H1 (cell line): ENCODE measurements at regions not wholly inside any gene's neighbourhood (a gene's known extent, or its start where the extent isn't known, plus 50 kb on each side); places are given as distances from the start of the nearest gene placed in this dataset.

Experiments used
- CTCF ChIA-PET: fragments of 300-600 bp; sonication (Branson Sonifier 250); formaldehyde crosslinking; loops from one replicate; lab custom pipeline; 2021; ENCODE audit not compliant: partially characterized antibody; lab: Charles Lee
- POLR2A ChIA-PET: fragments of 300-600 bp; sonication (Branson Sonifier 250); formaldehyde crosslinking; loops from one replicate; lab custom pipeline; 2021; ENCODE audit warnings: inconsistent platforms; ENCODE audit not compliant: partially characterized antibody; lab: Charles Lee
- DNase-seq, 2 experiments: peaks; one replicate each; pipeline versions ENCODE4 v3.0.0 to v3.0.0-alpha.2; 2010 to 2022; ENCODE audit warnings: low spot score in 2 of 2, low read depth in 1 of 2, mixed read lengths in 1 of 2
- FAIRE-seq: peaks from 2 replicates; lab custom pipeline; 2011; peaks lifted over from hg19 to GRCh38; lab: Jason Lieb, UNC
- H2AFZ ChIP-seq: 2 replicates; pipeline ENCODE4 v1.8.1; 2012; ENCODE audit warnings: low read length, inconsistent platforms
- H2AK5ac ChIP-seq: 2 replicates; pipeline ENCODE4 v1.6.1; 2013; ENCODE audit warnings: low read depth, low read length
- H2BK120ac ChIP-seq: replicated peaks from 2 replicates; pipeline ENCODE3; 2013; ENCODE audit warnings: low read depth, low read length, inconsistent platforms
- H2BK12ac ChIP-seq: 2 replicates; pipeline ENCODE4 v1.6.1; 2013; ENCODE audit warnings: low read depth, low read length
- H2BK15ac ChIP-seq: 2 replicates; pipeline ENCODE4 v1.6.1; 2013; ENCODE audit warnings: low read length
- H2BK20ac ChIP-seq: 2 replicates; pipeline ENCODE4 v1.6.1; 2013; ENCODE audit warnings: low read length
- H2BK5ac ChIP-seq: 2 replicates; pipeline ENCODE4 v1.6.1; 2013; ENCODE audit warnings: low read depth, low read length
- H3K14ac ChIP-seq: 2 replicates; pipeline ENCODE4 v1.6.1; 2013; ENCODE audit warnings: inconsistent platforms; ENCODE audit not compliant: insufficient read length
- H3K18ac ChIP-seq: 2 replicates; pipeline ENCODE4 v1.6.1; 2013; ENCODE audit warnings: low read length; ENCODE audit errors: extremely low read depth
- H3K23ac ChIP-seq: 2 replicates; pipeline ENCODE4 v1.6.1; 2013; ENCODE audit warnings: inconsistent platforms; ENCODE audit not compliant: insufficient read length
- H3K23me2 ChIP-seq: 2 replicates; pipeline ENCODE4 v1.6.1; 2013; ENCODE audit warnings: low read depth, low read length
- H3K27ac ChIP-seq: 2 replicates; pipeline ENCODE4 v1.6.1; 2011; ENCODE audit warnings: low read depth, low read length, inconsistent platforms
- H3K27me3 ChIP-seq, 4 experiments: replicated peaks in 1 of 4; 1 replicate in 1 of 4; 2 replicates in 3 of 4; pipeline versions ENCODE4 v1.6.1 to v1.8.1; 2011 to 2013; ENCODE audit warnings: low read length in 3 of 4, mild to moderate bottlenecking in 3 of 4, inconsistent platforms in 2 of 4, mixed read lengths in 2 of 4, moderate library complexity in 1 of 4; ENCODE audit not compliant: control insufficient read depth in 3 of 4, insufficient read depth in 3 of 4; ENCODE audit errors: extremely low read depth in 1 of 4
- H3K36me3 ChIP-seq, 4 experiments: 2 replicates each; pipeline versions ENCODE4 v1.6.1 to v1.8.1; 2011 to 2013; ENCODE audit warnings: mild to moderate bottlenecking in 4 of 4, low read length in 3 of 4, moderate library complexity in 2 of 4, control low read depth in 1 of 4, inconsistent platforms in 1 of 4; ENCODE audit not compliant: insufficient read depth in 4 of 4, control insufficient read depth in 2 of 4
- H3K4ac ChIP-seq: replicated peaks from 2 replicates; pipeline ENCODE3; 2013; ENCODE audit warnings: low read length, low read depth, mixed read lengths, inconsistent platforms; ENCODE audit not compliant: insufficient read length
- H3K4me1 ChIP-seq, 4 experiments: replicated peaks in 1 of 4; 1 replicate in 1 of 4; 2 replicates in 3 of 4; pipeline versions ENCODE4 v1.6.1 to v1.8.1; 2011 to 2013; ENCODE audit warnings: low read length in 3 of 4, inconsistent platforms in 2 of 4, mixed read lengths in 1 of 4; ENCODE audit not compliant: insufficient read depth in 4 of 4, control insufficient read depth in 3 of 4
- H3K4me2 ChIP-seq, 2 experiments: 2 replicates each; pipeline versions ENCODE4 v1.6.1 to v1.8.1; 2011 to 2013; ENCODE audit warnings: low read depth in 2 of 2, low read length in 2 of 2, control low read depth in 1 of 2, inconsistent platforms in 1 of 2, mild to moderate bottlenecking in 1 of 2; ENCODE audit not compliant: insufficient read depth in 1 of 2
- H3K4me3 ChIP-seq, 4 experiments: fragments of 200-600, 300-600 bp in 1 of 4; sonication (generic), shearing (Covaris generic), sonication (Bioruptor Twin) in 1 of 4; 2 replicates each; pipeline versions ENCODE4 v1.5.1 to v1.8.1; 2011 to 2016; ENCODE audit warnings: low read length in 4 of 4, low read depth in 3 of 4, control low read depth in 2 of 4, inconsistent platforms in 2 of 4, mild to moderate bottlenecking in 2 of 4, mixed read lengths in 1 of 4, moderate library complexity in 1 of 4; ENCODE audit not compliant: insufficient read depth in 2 of 4; ENCODE audit errors: extremely low read depth in 1 of 4
- H3K56ac ChIP-seq: replicated peaks from 2 replicates; pipeline ENCODE3; 2013; ENCODE audit warnings: low read depth, mild to moderate bottlenecking, mixed read lengths, low read length, inconsistent platforms; ENCODE audit not compliant: insufficient read length
- H3K79me1 ChIP-seq: 2 replicates; pipeline ENCODE4 v1.6.1; 2013; ENCODE audit warnings: low read depth, low read length, control low read depth
- H3K79me2 ChIP-seq, 2 experiments: 2 replicates each; pipeline versions ENCODE4 v1.6.1 to v1.8.1; 2012 to 2013; ENCODE audit warnings: low read length in 2 of 2, mild to moderate bottlenecking in 2 of 2, inconsistent platforms in 1 of 2; ENCODE audit not compliant: insufficient read depth in 2 of 2, control insufficient read depth in 1 of 2
- H3K9ac ChIP-seq, 4 experiments: replicated peaks in 1 of 4; 1 replicate in 1 of 4; 2 replicates in 3 of 4; pipeline versions ENCODE4 v1.6.1 to v1.8.1; 2011 to 2013; ENCODE audit warnings: low read depth in 3 of 4, low read length in 3 of 4, control low read depth in 2 of 4, mild to moderate bottlenecking in 2 of 4, moderate library complexity in 2 of 4, inconsistent platforms in 1 of 4; ENCODE audit errors: extremely low read depth in 1 of 4
- H3K9me3 ChIP-seq, 2 experiments: 2 replicates each; pipeline versions ENCODE4 v1.6.1 to v1.8.1; 2012 to 2013; ENCODE audit warnings: mild to moderate bottlenecking in 2 of 2, moderate library complexity in 2 of 2, control low read depth in 1 of 2, inconsistent platforms in 1 of 2, low read depth in 1 of 2, low read length in 1 of 2, mixed read lengths in 1 of 2; ENCODE audit not compliant: insufficient read depth in 2 of 2
- H4K20me1 ChIP-seq, 2 experiments: replicated peaks in 1 of 2; 2 replicates each; pipeline versions ENCODE3 to v1.8.1; 2011 to 2013; ENCODE audit warnings: inconsistent platforms in 2 of 2, low read length in 2 of 2, mild to moderate bottlenecking in 1 of 2; ENCODE audit not compliant: insufficient read depth in 2 of 2, control insufficient read depth in 1 of 2
- H4K5ac ChIP-seq: 2 replicates; pipeline ENCODE4 v1.6.1; 2013; ENCODE audit warnings: low read length, low read depth, mixed read lengths, inconsistent platforms; ENCODE audit not compliant: insufficient read length
- H4K8ac ChIP-seq: 2 replicates; pipeline ENCODE4 v1.8.0; 2013; ENCODE audit warnings: mild to moderate bottlenecking, moderate library complexity, low read length, inconsistent platforms; ENCODE audit not compliant: insufficient read depth; ENCODE audit errors: extremely low read depth
- H4K91ac ChIP-seq: replicated peaks from 2 replicates; pipeline ENCODE3; 2013; ENCODE audit warnings: low read length, mixed read lengths, inconsistent platforms; ENCODE audit not compliant: insufficient read length
- BACH1 ChIP-seq: IDR thresholded peaks from 2 replicates; pipeline ENCODE4 v1.6.1; 2012; ENCODE audit warnings: low read length, improper control_type of control experiment
- BRCA1 ChIP-seq: IDR thresholded peaks from 2 replicates; pipeline ENCODE4 v1.6.1; 2012; ENCODE audit warnings: low read depth, low read length, improper control_type of control experiment
- CBX5 ChIP-seq: fragments of 300-800, 300-1000 bp; sonication (generic); IDR thresholded peaks from 2 replicates; pipeline ENCODE4 v1.7.1; 2016; ENCODE audit warnings: antibody characterized with exemption, low read length, low read depth
- CBX8 ChIP-seq: fragments of 300-800, 300-1000 bp; sonication (generic); IDR thresholded peaks from 2 replicates; pipeline ENCODE4 v1.7.1; 2016; ENCODE audit warnings: low read depth, low read length, borderline replicate concordance
- EGR1 ChIP-seq: IDR thresholded peaks from 2 replicates; pipeline ENCODE4 v1.6.1; 2011; ENCODE audit warnings: low read depth, low read length, borderline replicate concordance
- GABPA ChIP-seq: IDR thresholded peaks from 2 replicates; pipeline ENCODE4 v1.6.1; 2011; ENCODE audit warnings: mild to moderate bottlenecking, low read length, moderate library complexity, borderline replicate concordance; ENCODE audit not compliant: insufficient read depth
- GTF2F1 ChIP-seq: IDR thresholded peaks from 2 replicates; pipeline ENCODE4 v1.6.1; 2012; ENCODE audit warnings: low read depth, low read length, improper control_type of control experiment, borderline replicate concordance
- POLR2A ChIP-seq, 2 experiments: IDR thresholded peaks; 1 replicate in 1 of 2; 2 replicates in 1 of 2; pipeline ENCODE4 v1.6.1; 2011; ENCODE audit warnings: low read depth in 2 of 2, low read length in 2 of 2, mild to moderate bottlenecking in 2 of 2; ENCODE audit errors: control extremely low read depth in 1 of 2
- POLR2AphosphoS5 ChIP-seq: IDR thresholded peaks from 2 replicates; pipeline ENCODE4 v1.6.1; 2011; ENCODE audit warnings: low read depth, low read length
- RBBP5 ChIP-seq: IDR thresholded peaks from 2 replicates; pipeline ENCODE4 v1.7.1; 2012; ENCODE audit warnings: low read depth, mild to moderate bottlenecking, inconsistent platforms, low read length, moderate library complexity, borderline replicate concordance
- SP2 ChIP-seq: IDR thresholded peaks from 2 replicates; pipeline ENCODE4 v1.6.1; 2012; ENCODE audit warnings: mild to moderate bottlenecking, low read length, inconsistent platforms
- SP4 ChIP-seq: IDR thresholded peaks from 2 replicates; pipeline ENCODE4 v1.6.1; 2012; ENCODE audit warnings: low read length, inconsistent platforms
- SUZ12 ChIP-seq: fragments of 200-600 bp; sonication (generic); IDR thresholded peaks from 2 replicates; pipeline ENCODE4 v1.6.1; 2012; ENCODE audit warnings: mild to moderate bottlenecking, inconsistent platforms, low read length, moderate library complexity, mixed read lengths
- TAF7 ChIP-seq: optimal IDR thresholded peaks from 2 replicates; pipeline ENCODE3; 2011; ENCODE audit warnings: low read depth, mild to moderate bottlenecking, inconsistent platforms, low read length, moderate library complexity, borderline replicate concordance
- TBP ChIP-seq: IDR thresholded peaks from 2 replicates; pipeline ENCODE4 v1.6.1; 2011; ENCODE audit warnings: low read depth, low read length, improper control_type of control experiment
- TEAD4 ChIP-seq: IDR thresholded peaks from 2 replicates; pipeline ENCODE4 v1.6.1; 2012; ENCODE audit warnings: low read depth, low read length, inconsistent platforms, mixed read lengths
- WGBS, 2 experiments: shearing (Covaris generic) in 1 of 2; methylation state at CpG; one replicate each; pipeline versions ENCODE4 v1.1.6 to v1.1.7; 2013 to 2015; ENCODE audit warnings: low lambda C conversion rate in 2 of 2, mixed read lengths in 2 of 2, inconsistent platforms in 1 of 2, low coverage in 1 of 2, missing lambda C conversion rate in 1 of 2; ENCODE audit not compliant: insufficient replicate concordance in 2 of 2, insufficient coverage in 1 of 2, insufficient read length in 1 of 2; ENCODE audit errors: extremely low coverage in 1 of 2, missing lambda C conversion rate in 1 of 2; 5-methylcytosine and 5-hydroxymethylcytosine counted together
- TF ChIP-seq, protein P1 (sequence below): IDR thresholded peaks from 2 replicates; pipeline ENCODE4 v1.6.1; 2012; ENCODE audit warnings: inconsistent platforms

DNA sequence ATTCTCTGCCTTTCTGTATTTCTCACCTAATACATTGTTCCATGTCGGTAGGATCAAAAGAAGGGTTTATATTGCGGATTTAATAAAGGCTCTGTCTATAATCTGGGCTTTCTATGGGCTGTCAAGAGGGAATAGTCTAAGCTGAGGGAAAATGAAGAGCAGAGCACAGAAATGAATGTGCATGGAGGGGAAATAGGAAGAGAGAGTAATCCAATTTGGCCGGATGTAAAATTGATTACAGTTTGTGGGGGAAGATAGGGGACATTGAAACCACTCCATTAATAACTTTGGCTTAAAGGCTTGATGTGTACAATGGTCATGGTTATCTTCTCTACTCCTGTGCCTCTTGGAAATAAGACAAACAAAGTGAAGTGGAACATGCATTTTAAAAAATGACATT, 334.2 kb upstream of the CDH8 start:
- Histone ChIP-seq H3K14ac (no peak overlapping the region), H3K4me3 (no peak overlapping the region), H3K36me3 (no peaks in the 10 kb centered on the region), H3K4me1 (no peaks in the 10 kb centered on the region), H2BK120ac (no peak overlapping the region), H2BK15ac (no peak overlapping the region), H4K5ac (no peak overlapping the region), H3K18ac (no peak overlapping the region), H3K9me3 (no peaks in the 10 kb centered on the region), H3K79me2 (no peaks in the 10 kb centered on the region), H2AK5ac (no peak overlapping the region), H4K8ac (no peak overlapping the region), H3K4ac (no peak overlapping the region), H2AFZ (no peak overlapping the region), H2BK5ac (no peak overlapping the region), H3K79me1 (no peaks in the 10 kb centered on the region), H3K27me3 (no peaks in the 10 kb centered on the region), H3K9ac (no peak overlapping the region), H2BK12ac (no peak overlapping the region), H3K23ac (no peak overlapping the region), H3K56ac (no peak overlapping the region), H4K20me1 (no peaks in the 10 kb centered on the region), H4K91ac (no peak overlapping the region), H2BK20ac (no peak overlapping the region), H3K23me2 (no peaks in the 10 kb centered on the region), H3K4me2 (no peak overlapping the region), H3K27ac (no peak overlapping the region)
- FAIRE-seq (no peak), DNase-seq (no peak)
- POLR2A ChIA-PET = no interaction called here
- 89% methylated on average over 3 of the region's 3 CpGs; no CpG with 5 or more reads in 1 of the 2 experiments for WGBS, 2 experiments
- CTCF ChIA-PET = no interaction called here
- TF ChIP-seq POLR2A (IDR thresholded peaks at IDR 0.05; ENCODE audit: control extremely low read depth in 1 of 2, low read depth in 2 of 2, low read length in 2 of 2) (no peak), BACH1 (no peak), CBX5 (no peak), GABPA (no peak), SUZ12 (no peak), TAF7 (no peak), SP4 (no peak), TBP (no peak), BRCA1 (no peak), CBX8 (no peak), EGR1 (no peak), POLR2AphosphoS5 (no peak), RBBP5 (no peak), TEAD4 (no peak), GTF2F1 (no peak), SP2 (no peak)
- TF ChIP-seq, protein P1, sequence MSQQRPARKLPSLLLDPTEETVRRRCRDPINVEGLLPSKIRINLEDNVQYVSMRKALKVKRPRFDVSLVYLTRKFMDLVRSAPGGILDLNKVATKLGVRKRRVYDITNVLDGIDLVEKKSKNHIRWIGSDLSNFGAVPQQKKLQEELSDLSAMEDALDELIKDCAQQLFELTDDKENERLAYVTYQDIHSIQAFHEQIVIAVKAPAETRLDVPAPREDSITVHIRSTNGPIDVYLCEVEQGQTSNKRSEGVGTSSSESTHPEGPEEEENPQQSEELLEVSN = no peak
